GM23338 (cell line): ENCODE measurements at regions not wholly inside any gene's neighbourhood (a gene's known extent, or its start where the extent isn't known, plus 50 kb on each side); places are given as distances from the start of the nearest gene placed in this dataset.

Experiments
- ATAC-seq: fragments of 200-7000 bp; cut with Tn5 transposase; 3 replicates; pipeline ENCODE4 v1.9.1; 2020
- DNase-seq: peaks from one replicate; pipeline ENCODE4 v3.0.0-alpha.2; 2015; ENCODE audit warnings: low spot score
- H2AFZ ChIP-seq: fragments of 200-600 bp; sonication (generic); 2 replicates; pipeline ENCODE4 v1.8.0; 2016; ENCODE audit warnings: antibody characterized with exemption, mild to moderate bottlenecking, moderate library complexity
- H3F3A ChIP-seq: fragments of 200-600 bp; sonication (generic); replicated peaks from 2 replicates; pipeline ENCODE4 v1.8.0; 2017; ENCODE audit warnings: antibody characterized with exemption, mixed run types, low read depth
- H3K27ac ChIP-seq: fragments of 200-600 bp; sonication (generic); 2 replicates; pipeline ENCODE4 v1.6.1; 2016; ENCODE audit warnings: low read depth
- H3K27me3 ChIP-seq: fragments of 200-600 bp; sonication (generic); 2 replicates; pipeline ENCODE4 v1.8.0; 2016; ENCODE audit warnings: mild to moderate bottlenecking, mixed run types, moderate library complexity; ENCODE audit not compliant: insufficient read depth
- H3K36me3 ChIP-seq: fragments of 200-600 bp; sonication (generic); 2 replicates; pipeline ENCODE4 v1.8.0; 2016; ENCODE audit warnings: mild to moderate bottlenecking; ENCODE audit not compliant: insufficient read depth
- H3K4me1 ChIP-seq: fragments of 200-600 bp; sonication (generic); 2 replicates; pipeline ENCODE4 v1.8.0; 2016; ENCODE audit warnings: mild to moderate bottlenecking, moderate library complexity; ENCODE audit not compliant: insufficient read depth
- H3K4me2 ChIP-seq: fragments of 200-600 bp; sonication (generic); 2 replicates; pipeline ENCODE4 v1.7.1; 2017; ENCODE audit warnings: mixed run types
- H3K4me3 ChIP-seq: fragments of 200-600 bp; sonication (generic); 2 replicates; pipeline ENCODE4 v1.6.1; 2016; ENCODE audit warnings: mixed run types
- H3K79me2 ChIP-seq: fragments of 200-600 bp; sonication (generic); replicated peaks from 2 replicates; pipeline ENCODE4 v1.8.0; 2017; ENCODE audit warnings: mild to moderate bottlenecking; ENCODE audit not compliant: insufficient read depth
- H3K9me2 ChIP-seq: fragments of 200-600 bp; sonication (generic); 2 replicates; pipeline ENCODE4 v1.8.0; 2017; ENCODE audit not compliant: insufficient read depth
- H4K20me1 ChIP-seq: fragments of 200-600 bp; sonication (generic); replicated peaks from 2 replicates; pipeline ENCODE4 v1.8.0; 2017; ENCODE audit warnings: mild to moderate bottlenecking; ENCODE audit not compliant: insufficient read depth
- H3K27ac Mint-ChIP-seq: 2 replicates; pipeline ENCODE4 v1.8.0; 2020; ENCODE audit warnings: inconsistent platforms, mild to moderate bottlenecking, moderate library complexity, mixed read lengths
- H3K27me3 Mint-ChIP-seq: 3 replicates; pipeline ENCODE4 v1.8.0; 2022; ENCODE audit warnings: low read depth, mild to moderate bottlenecking, moderate library complexity, mixed read lengths, inconsistent platforms; ENCODE audit not compliant: insufficient read depth, poor library complexity
- H3K36me3 Mint-ChIP-seq: 3 replicates; pipeline ENCODE4 v1.8.0; 2021; ENCODE audit warnings: low read depth, mild to moderate bottlenecking, inconsistent platforms, moderate library complexity, mixed read lengths
- H3K4me1 Mint-ChIP-seq: 3 replicates; pipeline ENCODE4 v1.8.0; 2020; ENCODE audit warnings: mild to moderate bottlenecking, inconsistent platforms, mixed read lengths
- H3K4me3 Mint-ChIP-seq: 3 replicates; pipeline ENCODE4 v1.8.0; 2021; ENCODE audit warnings: moderate library complexity, mild to moderate bottlenecking, inconsistent platforms, mixed read lengths
- H3K9me3 Mint-ChIP-seq: 3 replicates; pipeline ENCODE4 v1.8.0; 2020; ENCODE audit warnings: moderate library complexity, mild to moderate bottlenecking, inconsistent platforms, mixed read lengths
- CREB1 ChIP-seq: fragments of 250-450 bp; sonication (Bioruptor Pico); IDR thresholded peaks from 2 replicates; pipeline ENCODE4 v1.5.0; 2020; ENCODE audit warnings: low read depth, mild to moderate bottlenecking, moderate library complexity
- CTCF ChIP-seq, 2 experiments: fragments of 200-600 bp in 1 of 2; sonication (generic) in 1 of 2; conservative IDR thresholded peaks; 2 replicates each; pipeline versions ENCODE4 v1.5.1 to v1.6.1; 2016 to 2017; ENCODE audit warnings: antibody characterized with exemption in 2 of 2, low read depth in 2 of 2, mild to moderate bottlenecking in 2 of 2, moderate library complexity in 1 of 2
- ETS1 ChIP-seq: IDR thresholded peaks from 2 replicates; pipeline ENCODE4 v1.6.1; 2016; ENCODE audit warnings: antibody characterized with exemption
- EZH2 ChIP-seq: fragments of 200-600 bp; sonication (generic); IDR thresholded peaks from one replicate; pipeline ENCODE4 v1.8.0; 2017; ENCODE audit warnings: antibody characterized with exemption, mild to moderate bottlenecking, low read depth; ENCODE audit not compliant: unreplicated experiment
- EZH2phosphoT487 ChIP-seq: fragments of 200-600 bp; sonication (generic); IDR thresholded peaks from one replicate; pipeline ENCODE4 v1.8.1; 2018; ENCODE audit warnings: antibody characterized with exemption; ENCODE audit not compliant: unreplicated experiment
- JUNB ChIP-seq: IDR thresholded peaks from one replicate; pipeline ENCODE4 v1.6.1; 2016; ENCODE audit warnings: antibody characterized with exemption; ENCODE audit not compliant: unreplicated experiment
- NANOG ChIP-seq: IDR thresholded peaks from 2 replicates; pipeline ENCODE4 v1.6.1; 2016; ENCODE audit warnings: antibody characterized with exemption, borderline replicate concordance
- POLR2AphosphoS5 ChIP-seq: IDR thresholded peaks from 2 replicates; pipeline ENCODE4 v1.6.1; 2016; ENCODE audit warnings: antibody characterized with exemption, low read depth
- STAT1 ChIP-seq: IDR thresholded peaks from one replicate; pipeline ENCODE4 v1.6.1; 2016; ENCODE audit warnings: antibody characterized with exemption; ENCODE audit not compliant: unreplicated experiment
- ZNF331 ChIP-seq: fragments of 250-450 bp; sonication (Bioruptor Pico); IDR thresholded peaks from 2 replicates; pipeline ENCODE4 v1.5.0; 2020; ENCODE audit warnings: low read depth, mild to moderate bottlenecking, moderate library complexity
- ZNF462 ChIP-seq: fragments of 250-450 bp; sonication (Bioruptor Pico); IDR thresholded peaks from 2 replicates; pipeline ENCODE4 v1.5.0; 2020; ENCODE audit warnings: mild to moderate bottlenecking, moderate library complexity

GRCh38 chr5:8289779-8290178 lies 420.8 kb downstream of the MTRR start:
- no peak overlapping the region for H2AFZ ChIP-seq
- no peaks in the 10 kb centered on the region for H3K27me3 ChIP-seq
- H3K4me3 ChIP-seq: no peak overlapping the region
- H4K20me1 ChIP-seq: no peaks in the 10 kb centered on the region
- no peaks in the 10 kb centered on the region for H3K27me3 Mint-ChIP-seq
- no peak overlapping the region for H3K27ac ChIP-seq
- H3K36me3 Mint-ChIP-seq: no peaks in the 10 kb centered on the region
- TF ChIP-seq CTCF (conservative IDR thresholded peaks at IDR 0.05; ENCODE audit: low read depth in 2 of 2) (no peak), EZH2 (no peak), JUNB (no peak), ETS1 (no peak), POLR2AphosphoS5 (no peak), CREB1 (CRISPR knock-in tag) (no peak), EZH2phosphoT487 (no peak), STAT1 (no peak)
- no peaks in the 10 kb centered on the region for H3F3A ChIP-seq
- no peak overlapping the region for H3K4me3 Mint-ChIP-seq
- H3K4me1 Mint-ChIP-seq: no peaks in the 10 kb centered on the region
- H3K79me2 ChIP-seq: no peaks in the 10 kb centered on the region
- H3K27ac Mint-ChIP-seq: no peak overlapping the region
- no peaks in the 10 kb centered on the region for H3K9me3 Mint-ChIP-seq
- H3K4me1 ChIP-seq: no peaks in the 10 kb centered on the region
- H3K36me3 ChIP-seq: no peaks in the 10 kb centered on the region
- no peak overlapping the region for H3K4me2 ChIP-seq
- ATAC-seq (no peak), DNase-seq (no peak)
- H3K9me2 ChIP-seq: no peaks in the 10 kb centered on the region

GRCh38 chr5:8290721-8291120 lies 421.8 kb downstream of the MTRR start:
- Histone ChIP-seq H3K4me1 (no peaks in the 10 kb centered on the region), H3K79me2 (no peaks in the 10 kb centered on the region), H3K27me3 (no peaks in the 10 kb centered on the region), H3K27ac (no peak overlapping the region), H3K36me3 (no peaks in the 10 kb centered on the region), H3K4me3 (no peak overlapping the region), H3K4me2 (no peak overlapping the region), H3F3A (no peaks in the 10 kb centered on the region), H4K20me1 (no peaks in the 10 kb centered on the region), H3K9me2 (no peaks in the 10 kb centered on the region), H2AFZ (no peak overlapping the region)
- Mint-ChIP-seq H3K4me1 (no peaks in the 10 kb centered on the region), H3K27me3 (no peaks in the 10 kb centered on the region), H3K27ac (no peak overlapping the region), H3K4me3 (no peak overlapping the region), H3K36me3 (no peaks in the 10 kb centered on the region), H3K9me3 (no peaks in the 10 kb centered on the region)
- no peak for TF ChIP-seq CREB1 (CRISPR knock-in tag)
- TF ChIP-seq EZH2phosphoT487: no peak
- TF ChIP-seq ZNF462 (CRISPR knock-in tag): no peak
- no peak for TF ChIP-seq ZNF331 (CRISPR knock-in tag)
- TF ChIP-seq JUNB: no peak
- TF ChIP-seq NANOG: no peak
- DNase-seq (no peak), ATAC-seq (no peak)
